ENCODE measurements at regions not wholly inside any gene's neighbourhood (a gene's known extent, or its start where the extent isn't known, plus 50 kb on each side); places are given as distances from the start of the nearest gene placed in this dataset.

DNA sequence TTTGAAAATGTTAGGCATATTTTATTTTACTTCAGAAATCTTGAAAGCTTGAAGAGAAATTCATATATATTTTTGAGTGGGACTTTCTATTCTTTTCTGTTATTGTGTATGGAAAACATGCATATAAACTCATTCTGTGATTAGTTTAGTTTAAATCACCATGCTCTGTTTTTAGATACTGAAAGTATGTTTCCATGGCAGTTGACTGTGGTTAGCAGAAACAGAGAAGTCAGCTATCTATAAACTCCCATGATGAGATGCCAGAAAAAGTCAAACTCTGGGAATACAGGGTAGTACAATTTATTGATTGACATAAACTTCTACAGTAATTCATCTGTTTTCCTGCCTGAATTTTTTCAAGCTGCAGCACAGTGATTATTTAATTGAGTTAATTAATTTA is 905.3 kb upstream of the VRK2 start:
- DNase-seq (ENCODE audit: low read depth), result no peak
- no peak overlapping the region for H3K4me3 ChIP-seq (ENCODE audit: control insufficient read depth, low read depth, low read length)
- no peak for TF ChIP-seq CTCF (IDR thresholded peaks at IDR 0.05; ENCODE audit: control insufficient read depth, insufficient read depth, low read depth, low read length, missing control alignments)

- DNase-seq (ENCODE audit: low read depth), result no peak
- no peak overlapping the region for H3K4me3 ChIP-seq (ENCODE audit: control insufficient read depth, low read depth, low read length)
- no peak for TF ChIP-seq CTCF (IDR thresholded peaks at IDR 0.05; ENCODE audit: control insufficient read depth, insufficient read depth, low read depth, low read length, missing control alignments)
Measured at GRCh38 chr2:57146951-57147350, 899.7 kb upstream of the VRK2 start.

GRCh38 chr2:57156231-57156924 is 890.2 kb upstream of the VRK2 start:
- no peak for TF ChIP-seq CTCF (IDR thresholded peaks at IDR 0.05; ENCODE audit: control insufficient read depth, insufficient read depth, low read depth, low read length, missing control alignments)
- no peak overlapping the region for H3K4me3 ChIP-seq (ENCODE audit: control insufficient read depth, low read depth, low read length)
- no peak for DNase-seq (ENCODE audit: low read depth)

DNA sequence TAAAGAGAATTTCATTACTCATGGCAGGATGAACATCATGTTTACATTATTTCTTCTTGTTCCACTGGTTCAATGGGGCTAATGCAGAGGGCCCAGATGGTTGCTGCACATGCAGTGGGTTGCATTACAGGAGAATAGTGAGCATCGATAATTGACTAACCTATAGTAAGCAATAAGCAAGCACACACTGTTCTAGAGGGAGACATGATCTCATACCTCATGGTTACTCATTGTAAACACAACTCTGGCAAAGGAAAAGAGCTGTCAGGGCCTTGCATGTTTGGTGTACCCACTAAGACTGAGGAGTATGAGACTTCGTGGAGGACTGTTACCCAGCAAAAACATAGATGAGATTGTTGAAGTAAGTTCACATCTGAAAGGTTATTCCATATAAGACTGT is 885.6 kb upstream of the VRK2 start:
- TF ChIP-seq CTCF (IDR thresholded peaks at IDR 0.05; ENCODE audit: control insufficient read depth, insufficient read depth, low read depth, low read length, missing control alignments), result no peak
- DNase-seq (ENCODE audit: low read depth), result no peak
- H3K4me3 ChIP-seq (ENCODE audit: control insufficient read depth, low read depth, low read length), result no peak overlapping the region

GRCh38 chr2:57177176-57177575 is 869.4 kb upstream of the VRK2 start:
- H3K4me3 ChIP-seq (ENCODE audit: control insufficient read depth, low read depth, low read length), result no peak overlapping the region
- TF ChIP-seq CTCF (IDR thresholded peaks at IDR 0.05; ENCODE audit: control insufficient read depth, insufficient read depth, low read depth, low read length, missing control alignments), result no peak
- DNase-seq (ENCODE audit: low read depth), result no peak

- no peak overlapping the region for H3K4me3 ChIP-seq (ENCODE audit: control insufficient read depth, low read depth, low read length)
- DNase-seq (ENCODE audit: low read depth), result no peak
- no peak for TF ChIP-seq CTCF (IDR thresholded peaks at IDR 0.05; ENCODE audit: control insufficient read depth, insufficient read depth, low read depth, low read length, missing control alignments)
Measured at GRCh38 chr2:57180042-57180567, 866.5 kb upstream of the VRK2 start.

All from AG09309 (cell line).